HEK293 (cell line): ENCODE measurements at regions not wholly inside any gene's neighbourhood (a gene's known extent, or its start where the extent isn't known, plus 50 kb on each side); places are given as distances from the start of the nearest gene placed in this dataset.

Source experiments
- CTCF ChIA-PET: fragments of 350-600 bp; formaldehyde crosslinking; extraction: SDS; loops from one replicate; lab custom pipeline; 2021; ENCODE audit warnings: antibody characterized with exemption; lab: Yijun Ruan, JAX
- POLR2A ChIA-PET: fragments of 300-600 bp; formaldehyde crosslinking; extraction: SDS; loops from one replicate; lab custom pipeline; 2020; ENCODE audit warnings: antibody characterized with exemption, inconsistent platforms; lab: Yijun Ruan, JAX
- H3K27ac ChIP-seq: fragments of 200-500 bp; sonication (Bioruptor generic); 2 replicates; pipeline ENCODE4 v1.5.1; 2014; ENCODE audit warnings: low read depth, low read length, control low read depth, inconsistent platforms; ENCODE audit errors: extremely low read depth
- H3K36me3 ChIP-seq, 2 experiments: fragments of 200-500 bp in 1 of 2; sonication (Bioruptor generic) in 1 of 2; 1 replicate in 1 of 2; 2 replicates in 1 of 2; pipeline ENCODE4 v1.5.1; 2014 to 2017; ENCODE audit warnings: inconsistent platforms in 2 of 2, low read length in 2 of 2; ENCODE audit not compliant: control insufficient read depth in 2 of 2, insufficient read depth in 1 of 2
- H3K4me1 ChIP-seq: fragments of 200-500 bp; sonication (Bioruptor generic); 2 replicates; pipeline ENCODE4 v1.5.1; 2014; ENCODE audit warnings: mild to moderate bottlenecking, low read length, inconsistent platforms; ENCODE audit not compliant: control insufficient read depth, insufficient read depth
- H3K4me3 ChIP-seq: 2 replicates; pipeline ENCODE4 v1.5.1; 2011; ENCODE audit warnings: low read depth, mild to moderate bottlenecking, control low read depth, low read length, moderate library complexity
- H3K9me3 ChIP-seq: fragments of 200-500 bp; sonication (Bioruptor generic); 2 replicates; pipeline ENCODE4 v1.5.1; 2014; ENCODE audit warnings: low read depth, low read length, inconsistent platforms; ENCODE audit not compliant: control insufficient read depth, insufficient read depth
- BCL11B ChIP-seq: fragments of 450-650 bp; formaldehyde crosslinking; IDR thresholded peaks from 2 replicates; pipeline ENCODE4 v1.5.1; 2016; ENCODE audit warnings: low read depth, missing biosample characterization, missing genetic modification characterization
- GLI2 ChIP-seq: fragments of 450-650 bp; formaldehyde crosslinking; IDR thresholded peaks from 2 replicates; pipeline ENCODE4; 2017; ENCODE audit warnings: missing biosample characterization, missing genetic modification characterization, low read depth, borderline replicate concordance
- GLIS1 ChIP-seq: fragments of 450-650 bp; formaldehyde crosslinking; IDR thresholded peaks from 2 replicates; pipeline ENCODE4 v1.5.1; 2016; ENCODE audit warnings: missing biosample characterization, missing genetic modification characterization
- KLF9 ChIP-seq: fragments of 450-650 bp; formaldehyde crosslinking; IDR thresholded peaks from 2 replicates; pipeline ENCODE4 v1.5.1; 2016; ENCODE audit warnings: missing biosample characterization, missing genetic modification characterization, low read depth
- MZF1 ChIP-seq: fragments of 450-650 bp; formaldehyde crosslinking; IDR thresholded peaks from 2 replicates; pipeline ENCODE4 v1.5.1; 2017; ENCODE audit warnings: missing biosample characterization, missing genetic modification characterization, borderline replicate concordance
- PRDM2 ChIP-seq: fragments of 450-650 bp; formaldehyde crosslinking; IDR thresholded peaks from 2 replicates; pipeline ENCODE4 v1.5.1; 2016; ENCODE audit warnings: missing biosample characterization, missing genetic modification characterization, borderline replicate concordance
- SALL2 ChIP-seq: fragments of 450-650 bp; formaldehyde crosslinking; IDR thresholded peaks from 2 replicates; pipeline ENCODE4 v1.5.0; 2017; ENCODE audit warnings: missing biosample characterization, mild to moderate bottlenecking, missing genetic modification characterization, borderline replicate concordance
- SP2 ChIP-seq: fragments of 450-650 bp; formaldehyde crosslinking; IDR thresholded peaks from 2 replicates; pipeline ENCODE4 v1.5.1; 2016; ENCODE audit warnings: missing biosample characterization, missing genetic modification characterization
- ZBTB1 ChIP-seq: fragments of 450-650 bp; formaldehyde crosslinking; IDR thresholded peaks from 2 replicates; pipeline ENCODE4 v1.5.1; 2016; ENCODE audit warnings: missing biosample characterization, missing genetic modification characterization
- ZBTB44 ChIP-seq: fragments of 450-650 bp; IDR thresholded peaks from 2 replicates; pipeline ENCODE4 v1.5.1; 2018; ENCODE audit warnings: missing biosample characterization, mild to moderate bottlenecking, missing genetic modification characterization
- ZBTB48 ChIP-seq: fragments of 450-650 bp; formaldehyde crosslinking; IDR thresholded peaks from 2 replicates; pipeline ENCODE4 v1.5.1; 2016; ENCODE audit warnings: missing biosample characterization, missing genetic modification characterization
- ZFP41 ChIP-seq: fragments of 450-650 bp; formaldehyde crosslinking; IDR thresholded peaks from 2 replicates; pipeline ENCODE4 v1.5.1; 2016; ENCODE audit warnings: missing biosample characterization, missing genetic modification characterization, borderline replicate concordance
- ZNF121 ChIP-seq: fragments of 450-650 bp; formaldehyde crosslinking; IDR thresholded peaks from 2 replicates; pipeline ENCODE4 v1.5.1; 2016; ENCODE audit warnings: missing biosample characterization, missing genetic modification characterization
- ZNF19 ChIP-seq: fragments of 450-650 bp; formaldehyde crosslinking; IDR thresholded peaks from 2 replicates; pipeline ENCODE4; 2016; ENCODE audit warnings: missing biosample characterization, missing genetic modification characterization, low read depth
- ZNF221 ChIP-seq: fragments of 450-650 bp; formaldehyde crosslinking; IDR thresholded peaks from 2 replicates; pipeline ENCODE4 v1.5.1; 2017; ENCODE audit warnings: missing biosample characterization, missing genetic modification characterization, borderline replicate concordance
- ZNF354C ChIP-seq: fragments of 450-650 bp; formaldehyde crosslinking; IDR thresholded peaks from 2 replicates; pipeline ENCODE4 v1.5.1; 2016; ENCODE audit warnings: missing biosample characterization, missing genetic modification characterization, low read depth, borderline replicate concordance
- ZNF530 ChIP-seq: fragments of 450-650 bp; formaldehyde crosslinking; IDR thresholded peaks from 2 replicates; pipeline ENCODE4 v1.5.1; 2016; ENCODE audit warnings: low read depth, missing biosample characterization, missing genetic modification characterization
- ZNF549 ChIP-seq: fragments of 450-650 bp; IDR thresholded peaks from 2 replicates; pipeline ENCODE4 v1.5.1; 2018; ENCODE audit warnings: missing biosample characterization, missing genetic modification characterization, mild to moderate bottlenecking, inconsistent platforms, moderate library complexity
- ZNF596 ChIP-seq: fragments of 450-650 bp; IDR thresholded peaks from 2 replicates; pipeline ENCODE4 v1.5.0; 2018; ENCODE audit warnings: missing biosample characterization, mild to moderate bottlenecking, missing genetic modification characterization, moderate library complexity
- ZNF701 ChIP-seq: fragments of 450-650 bp; formaldehyde crosslinking; IDR thresholded peaks from 2 replicates; pipeline ENCODE4 v1.5.1; 2016; ENCODE audit warnings: missing biosample characterization, missing genetic modification characterization
- ZNF768 ChIP-seq: fragments of 450-650 bp; formaldehyde crosslinking; IDR thresholded peaks from 2 replicates; pipeline ENCODE4 v1.5.1; 2018; ENCODE audit warnings: missing biosample characterization, mild to moderate bottlenecking, missing genetic modification characterization
- ZNF776 ChIP-seq: fragments of 450-650 bp; formaldehyde crosslinking; IDR thresholded peaks from 2 replicates; pipeline ENCODE4 v1.5.0; 2017; ENCODE audit warnings: missing biosample characterization, missing genetic modification characterization, borderline replicate concordance
- ZNF830 ChIP-seq: fragments of 450-650 bp; IDR thresholded peaks from 2 replicates; pipeline ENCODE4 v1.5.0; 2018; ENCODE audit warnings: missing biosample characterization, missing genetic modification characterization, low read depth, mild to moderate bottlenecking, moderate library complexity
- TF ChIP-seq, protein P1 (sequence below): fragments of 450-650 bp; formaldehyde crosslinking; IDR thresholded peaks from 2 replicates; pipeline ENCODE4; 2016; ENCODE audit warnings: missing biosample characterization, missing genetic modification characterization

DNA sequence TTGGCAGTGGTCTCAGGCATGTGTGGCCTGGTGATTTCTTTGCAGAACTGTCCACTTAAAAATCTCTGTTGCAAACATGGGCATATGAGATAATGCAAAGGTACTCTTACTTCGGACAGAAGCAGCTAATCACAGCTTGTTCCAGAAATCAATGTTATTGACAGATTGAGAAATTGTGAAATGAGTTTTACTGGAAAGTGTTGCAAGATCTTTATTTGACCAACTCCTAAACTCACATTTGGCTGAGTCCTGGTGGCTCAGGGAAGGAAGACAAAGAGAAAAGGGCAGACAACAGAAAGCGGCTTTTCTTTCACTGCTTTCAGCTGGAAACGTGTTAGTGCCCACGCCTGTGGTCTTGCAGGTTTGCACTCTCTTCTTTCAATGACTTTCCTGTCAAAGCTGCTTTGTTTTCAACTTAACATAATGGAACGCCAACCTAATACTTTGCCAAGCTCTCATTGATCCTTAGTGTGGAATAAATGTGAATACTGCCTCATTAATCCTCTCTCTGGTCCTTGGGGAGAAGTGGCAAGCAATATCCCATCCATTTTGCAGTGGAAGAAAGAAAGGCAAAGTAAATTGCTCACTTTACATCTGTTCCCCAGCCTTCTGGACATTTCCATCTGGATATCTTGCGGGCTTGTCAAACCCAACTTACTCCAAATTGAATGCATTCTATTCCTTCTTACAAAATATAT is 586.4 kb downstream of the LRRC70 start:
- CTCF ChIA-PET, result no interaction called here
- POLR2A ChIA-PET, result no interaction called here
- Histone ChIP-seq H3K36me3 (no peaks in the 10 kb centered on the region), H3K9me3 (no peaks in the 10 kb centered on the region), H3K4me3 (no peak overlapping the region), H3K4me1 (no peaks in the 10 kb centered on the region), H3K27ac (no peak overlapping the region)
- TF ChIP-seq BCL11B (tag by site-specific recombination) (no peak), ZNF530 (tag by site-specific recombination) (no peak), ZFP41 (tag by site-specific recombination) (no peak), GLIS1 (tag by site-specific recombination) (no peak), ZNF354C (tag by site-specific recombination) (no peak), KLF9 (tag by site-specific recombination) (no peak), ZNF596 (tag by site-specific recombination) (no peak)

GRCh38 chr5:63164339-63164738 is 585.7 kb downstream of the LRRC70 start:
- TF ChIP-seq ZNF701 (tag by site-specific recombination), result no peak
- TF ChIP-seq, protein P1, sequence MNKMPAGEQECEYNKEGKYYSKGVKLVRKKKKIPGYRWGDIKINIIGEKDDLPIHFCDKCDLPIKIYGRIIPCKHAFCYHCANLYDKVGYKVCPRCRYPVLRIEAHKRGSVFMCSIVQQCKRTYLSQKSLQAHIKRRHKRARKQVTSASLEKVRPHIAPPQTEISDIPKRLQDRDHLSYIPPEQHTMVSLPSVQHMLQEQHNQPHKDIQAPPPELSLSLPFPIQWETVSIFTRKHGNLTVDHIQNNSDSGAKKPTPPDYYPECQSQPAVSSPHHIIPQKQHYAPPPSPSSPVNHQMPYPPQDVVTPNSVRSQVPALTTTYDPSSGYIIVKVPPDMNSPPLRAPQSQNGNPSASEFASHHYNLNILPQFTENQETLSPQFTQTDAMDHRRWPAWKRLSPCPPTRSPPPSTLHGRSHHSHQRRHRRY (tag by site-specific recombination), result no peak
- no peak for TF ChIP-seq SALL2
- no peak for TF ChIP-seq ZNF768 (tag by site-specific recombination)
- no peak for TF ChIP-seq ZNF776 (tag by site-specific recombination)
- TF ChIP-seq SP2 (tag by site-specific recombination), result no peak
- TF ChIP-seq GLI2 (tag by site-specific recombination), result no peak
- no peak for TF ChIP-seq ZNF221 (tag by site-specific recombination)
- TF ChIP-seq ZNF121, result no peak
- TF ChIP-seq ZBTB44 (tag by site-specific recombination), result no peak
- TF ChIP-seq ZBTB1 (tag by site-specific recombination), result no peak
- no peak for TF ChIP-seq ZBTB48
- TF ChIP-seq ZNF19 (tag by site-specific recombination), result no peak
- no peak for TF ChIP-seq ZNF549
- no peak for TF ChIP-seq ZNF830 (tag by site-specific recombination)
- no peak for TF ChIP-seq PRDM2 (tag by site-specific recombination)
- TF ChIP-seq MZF1, result no peak
- POLR2A ChIA-PET, result no interaction called here
- H3K4me1 ChIP-seq, result no peaks in the 10 kb centered on the region
- CTCF ChIA-PET, result no interaction called here
- no peak overlapping the region for H3K27ac ChIP-seq
- no peak overlapping the region for H3K4me3 ChIP-seq
- H3K36me3 ChIP-seq, result no peaks in the 10 kb centered on the region
- H3K9me3 ChIP-seq, result no peaks in the 10 kb centered on the region
